ENCODE measurements at regions not wholly inside any gene's neighbourhood (a gene's known extent, or its start where the extent isn't known, plus 50 kb on each side); places are given as distances from the start of the nearest gene placed in this dataset.

DNA sequence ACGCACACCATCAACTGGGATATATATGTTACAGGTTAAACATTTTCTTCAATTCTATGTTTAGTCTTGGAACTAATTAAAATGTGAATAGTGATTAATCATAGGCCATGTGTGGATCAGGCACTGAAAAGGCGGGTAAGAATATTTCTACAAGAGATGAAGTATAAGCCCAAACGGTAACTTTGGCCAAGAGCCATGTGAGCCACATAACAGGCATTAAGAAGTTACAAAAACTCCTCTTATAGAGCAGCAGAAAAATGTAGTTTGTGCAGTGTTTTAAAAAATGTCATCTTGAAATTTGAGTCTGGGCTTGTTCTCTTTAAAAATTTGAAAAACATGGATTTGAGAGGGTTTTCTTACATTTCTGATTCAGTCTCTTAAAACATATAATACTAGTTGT lies 521.8 kb upstream of the DIPK2B start:
- no peak for DNase-seq

- DNase-seq = no peak
Measured at GRCh38 chrX:45719751-45720501, 519.2 kb upstream of the DIPK2B start.

DNA sequence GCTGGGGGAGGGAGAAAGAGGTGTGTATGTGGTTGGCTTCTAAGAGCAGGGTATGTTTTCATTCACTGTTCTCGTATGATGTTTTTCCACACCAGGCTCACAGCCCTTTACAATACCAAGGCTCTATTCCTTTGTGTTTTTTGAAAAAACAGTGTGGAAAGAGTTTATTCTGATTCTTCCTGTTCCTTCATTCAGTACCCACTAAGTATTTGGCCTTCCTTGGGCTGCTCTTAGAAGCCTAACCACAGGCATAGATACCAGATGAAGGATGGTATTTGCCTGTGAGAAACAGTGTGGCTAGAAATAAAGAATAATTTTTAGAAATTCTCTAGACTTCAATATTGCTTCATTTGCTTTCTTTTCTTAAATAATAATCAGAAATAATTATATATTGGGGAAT lies 518.0 kb upstream of the DIPK2B start:
- no peak for DNase-seq

DNA sequence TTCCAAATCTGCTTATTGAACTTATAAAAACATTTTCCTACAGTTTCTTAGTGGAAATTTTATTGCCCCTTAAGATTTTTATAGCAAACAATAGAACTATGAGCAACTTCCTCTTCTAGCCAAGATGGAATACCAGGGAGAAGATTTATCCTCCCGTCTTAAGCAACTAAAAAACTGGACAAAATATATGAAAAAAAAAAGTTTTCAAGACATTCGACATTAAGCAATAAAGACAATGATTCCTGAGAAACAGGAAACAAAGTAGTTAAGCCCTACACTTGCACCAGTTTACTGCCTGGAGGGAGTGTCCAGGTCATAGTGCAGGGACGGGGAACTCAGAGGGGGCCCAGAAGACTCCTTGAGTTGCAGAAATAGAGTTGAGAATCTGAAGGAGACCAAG lies 516.1 kb upstream of the DIPK2B start:
- DNase-seq = no peak

GRCh38 chrX:45715748-45716147 lies 515.1 kb upstream of the DIPK2B start:
- no peak for DNase-seq

DNA sequence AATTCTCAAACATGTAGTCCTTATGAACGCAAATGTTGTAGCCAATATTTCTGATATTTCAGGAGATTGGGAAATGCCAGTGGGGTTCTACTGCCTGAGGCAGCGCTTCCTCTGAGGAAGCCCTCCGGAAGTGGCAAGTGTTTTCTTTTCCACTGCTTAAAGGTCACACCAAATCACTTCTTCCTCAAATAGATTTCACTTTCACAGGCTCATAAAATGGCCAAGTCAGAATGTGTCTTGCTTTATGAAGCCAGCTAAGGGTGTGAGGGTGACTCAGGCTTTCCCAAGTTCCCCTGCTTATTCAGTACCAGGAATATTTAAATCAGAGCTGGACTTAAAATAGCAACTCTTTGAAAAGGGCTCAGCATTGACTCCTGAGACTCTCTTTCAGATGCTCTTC lies 514.2 kb upstream of the DIPK2B start:
- DNase-seq = no peak

GRCh38 chrX:45712067-45712466 lies 511.4 kb upstream of the DIPK2B start:
- no peak for DNase-seq

- no peak for DNase-seq
Measured at GRCh38 chrX:45711231-45711630, 510.6 kb upstream of the DIPK2B start.

GRCh38 chrX:45710081-45710801 lies 509.6 kb upstream of the DIPK2B start:
- DNase-seq = no peak

GRCh38 chrX:45709381-45709780 lies 508.7 kb upstream of the DIPK2B start:
- DNase-seq = no peak

- DNase-seq = no peak
Measured at GRCh38 chrX:45699158-45699557, 498.5 kb upstream of the DIPK2B start.

DNA sequence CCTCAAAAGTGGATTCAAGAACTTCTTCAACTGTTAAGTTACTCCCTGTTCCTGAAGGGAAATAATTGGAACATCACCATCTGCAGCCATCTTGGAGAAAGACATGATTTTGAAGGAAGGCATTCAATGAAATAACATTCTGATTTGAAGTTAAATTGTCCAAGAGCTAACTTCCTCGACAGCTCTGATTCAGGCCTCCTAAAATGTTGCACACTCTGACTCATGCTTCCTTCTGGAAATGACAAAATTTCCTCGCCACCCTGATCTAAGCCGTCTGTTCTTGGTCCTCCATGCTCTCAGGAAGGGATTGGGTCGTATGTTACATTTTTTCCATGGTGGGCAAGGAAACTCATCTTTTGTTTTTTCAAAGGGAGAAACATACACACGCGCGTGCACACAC lies 496.9 kb upstream of the DIPK2B start:
- DNase-seq = no peak

DNA sequence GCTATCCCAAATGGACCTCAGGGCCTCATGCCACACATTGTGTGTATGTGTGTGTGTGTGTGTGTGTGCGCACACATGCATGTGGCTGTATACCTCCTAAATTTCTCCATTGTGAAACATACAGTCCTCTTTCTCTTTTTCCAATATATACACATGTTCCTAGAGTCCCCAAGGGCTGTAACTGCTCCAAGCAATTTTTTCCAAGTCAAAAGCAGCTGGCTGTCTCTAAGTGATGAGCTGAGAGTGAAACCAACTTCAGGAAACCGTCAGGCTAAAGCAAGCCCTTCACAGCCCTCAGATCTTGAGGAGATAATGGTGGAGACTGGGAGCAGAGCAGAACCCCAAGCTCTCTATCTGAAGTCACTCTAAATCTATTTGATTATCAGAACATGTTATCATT lies 496.1 kb upstream of the DIPK2B start:
- no peak for DNase-seq

DNA sequence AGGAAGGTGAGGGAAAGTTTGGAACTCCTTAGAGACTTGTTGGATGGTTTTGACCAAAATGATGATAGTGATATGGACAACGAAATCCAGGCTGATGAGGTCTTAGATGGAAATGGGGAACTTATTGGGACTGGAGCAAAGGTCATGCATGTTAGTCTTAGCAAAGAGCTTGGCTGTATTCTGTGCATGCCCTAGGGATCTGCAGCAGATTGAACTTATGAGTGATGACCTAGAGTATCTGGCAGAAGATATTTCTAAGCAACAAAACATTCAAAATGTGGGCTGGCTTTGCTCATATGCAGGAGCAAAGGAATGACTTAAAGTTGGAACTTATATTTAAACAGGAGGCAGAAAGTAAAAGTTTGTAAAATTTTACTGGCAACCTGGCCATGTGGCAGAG lies 489.3 kb upstream of the DIPK2B start:
- no peak for DNase-seq

- no peak for DNase-seq
Measured at GRCh38 chrX:45683914-45684313, 483.2 kb upstream of the DIPK2B start.

DNA sequence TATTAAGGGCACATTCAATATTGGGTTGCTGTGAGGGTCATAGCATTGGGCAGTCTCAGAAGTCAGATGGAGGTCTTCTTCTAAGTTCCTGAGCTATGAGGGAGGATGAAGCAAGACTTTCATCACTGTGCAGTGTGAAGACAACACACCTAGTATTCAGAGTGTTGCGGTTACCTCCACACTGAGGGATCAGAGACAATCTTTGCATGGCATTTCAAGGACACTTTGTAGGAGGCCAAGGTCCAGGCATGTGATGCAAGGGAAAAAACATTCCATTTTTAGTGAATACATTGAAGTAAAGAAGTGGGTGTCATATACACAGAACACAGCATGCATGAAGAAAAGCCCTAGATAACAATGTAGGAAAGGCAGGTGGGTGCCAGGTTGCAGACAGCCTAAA lies 481.2 kb upstream of the DIPK2B start:
- DNase-seq = no peak

DNA sequence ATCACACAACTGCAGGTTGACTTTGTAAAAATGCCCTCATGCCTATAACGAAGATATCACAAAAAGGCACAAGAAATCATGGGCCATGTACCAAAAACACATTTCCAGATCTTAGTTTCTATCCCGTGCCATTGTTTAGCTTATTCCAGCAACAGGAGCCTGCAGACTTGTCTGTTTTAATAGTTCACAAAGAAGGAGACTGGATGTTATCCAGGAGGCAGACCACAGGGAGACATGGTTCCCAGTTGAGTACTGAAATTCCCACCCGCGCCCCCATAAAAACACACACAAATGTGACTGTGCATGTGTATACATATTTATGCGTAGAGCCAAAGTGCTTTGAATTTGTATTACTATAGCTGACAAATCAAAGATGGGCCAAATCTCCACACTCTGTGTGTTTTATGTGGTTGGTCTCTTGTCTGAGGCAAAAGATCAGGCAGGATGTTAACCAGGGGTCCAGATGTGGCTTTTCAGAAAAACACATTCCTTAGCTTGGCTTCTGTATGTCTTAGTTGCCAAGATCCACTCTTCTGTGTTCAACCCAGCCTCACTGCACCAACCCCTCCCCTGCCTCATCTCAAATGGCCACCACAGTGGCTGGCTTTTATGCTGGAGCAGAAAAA lies 469.2 kb upstream of the DIPK2B start:
- DNase-seq = no peak

GRCh38 chrX:45668686-45669443 lies 468.2 kb upstream of the DIPK2B start:
- no peak for DNase-seq

GRCh38 chrX:45667666-45668065 lies 467.0 kb upstream of the DIPK2B start:
- DNase-seq = no peak

DNA sequence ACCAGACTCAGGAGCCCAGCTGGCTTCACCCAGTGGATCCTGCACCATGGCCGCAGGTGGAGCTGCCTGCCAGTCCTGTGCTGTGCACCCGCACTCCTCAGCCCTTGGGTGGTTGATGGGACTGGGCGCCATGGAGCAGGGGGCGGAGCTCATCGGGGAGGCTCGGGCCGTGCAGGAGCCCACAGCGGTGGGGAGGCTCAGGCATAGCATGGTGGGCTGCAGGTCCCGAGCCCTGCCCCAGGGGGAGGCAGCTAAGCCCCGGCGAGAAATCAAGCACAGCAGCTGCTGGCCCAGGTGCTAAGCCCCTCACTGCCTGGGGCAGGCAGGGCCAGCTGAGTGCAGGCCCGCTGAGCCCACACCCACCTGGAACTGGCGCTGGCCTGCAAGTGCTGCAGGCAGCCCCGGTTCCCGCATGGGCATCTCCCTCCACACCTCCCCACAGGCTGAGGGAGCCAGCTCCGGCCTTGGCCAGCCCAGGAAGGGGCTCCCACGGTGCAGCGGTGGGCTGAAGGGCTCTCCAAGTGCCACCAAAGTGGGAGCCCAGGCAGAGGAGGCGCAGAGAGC lies 464.1 kb upstream of the DIPK2B start:
- no peak for DNase-seq

DNA sequence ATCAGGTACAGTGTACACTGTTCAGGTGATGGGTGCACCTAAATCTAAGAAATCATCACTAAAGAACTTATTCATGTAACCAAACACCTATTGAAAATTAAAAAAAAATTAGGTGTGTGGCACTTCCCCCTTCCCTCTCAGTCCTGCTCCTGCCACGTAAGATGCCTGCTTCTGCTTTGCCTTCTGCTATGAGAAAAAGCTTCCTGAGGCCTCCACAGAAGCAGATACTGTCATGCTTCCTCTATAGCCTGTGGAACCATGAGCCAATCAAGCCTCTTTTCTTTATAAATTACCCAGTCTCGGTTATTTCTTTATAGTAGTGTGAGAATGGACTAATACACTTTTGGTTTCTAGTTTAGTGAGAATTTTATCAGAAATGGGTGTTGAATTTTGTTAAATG lies 459.8 kb upstream of the DIPK2B start:
- no peak for DNase-seq

GRCh38 chrX:45633419-45633818 lies 432.7 kb upstream of the DIPK2B start:
- no peak for DNase-seq

GRCh38 chrX:45632506-45632905 lies 431.8 kb upstream of the DIPK2B start:
- DNase-seq = no peak
